NT2/D1 (cell line): ENCODE measurements at regions not wholly inside any gene's neighbourhood (a gene's known extent, or its start where the extent isn't known, plus 50 kb on each side); places are given as distances from the start of the nearest gene placed in this dataset.

Experiments used
- DNase-seq: peaks from one replicate; pipeline ENCODE4 v3.0.0-alpha.2; 2011; ENCODE audit warnings: low read depth, low spot score
- H3K27me3 ChIP-seq: 2 replicates; pipeline ENCODE4 v1.6.0; 2011; ENCODE audit warnings: mild to moderate bottlenecking; ENCODE audit not compliant: insufficient read length, insufficient read depth
- H3K36me3 ChIP-seq: 2 replicates; pipeline ENCODE4 v1.6.1; 2011; ENCODE audit warnings: mild to moderate bottlenecking, low read length, mixed read lengths; ENCODE audit not compliant: insufficient read depth, insufficient read length
- H3K4me1 ChIP-seq: 2 replicates; pipeline ENCODE4 v1.5.1; 2011; ENCODE audit not compliant: insufficient read depth, insufficient read length
- H3K4me3 ChIP-seq: 2 replicates; pipeline ENCODE4 v1.5.1; 2011; ENCODE audit warnings: low read depth; ENCODE audit not compliant: insufficient read length
- H3K9ac ChIP-seq: 2 replicates; pipeline ENCODE4 v1.6.0; 2011; ENCODE audit warnings: low read depth; ENCODE audit not compliant: insufficient read length
- H3K9me3 ChIP-seq: 2 replicates; pipeline ENCODE4 v1.5.1; 2011; ENCODE audit warnings: mild to moderate bottlenecking, low read length; ENCODE audit not compliant: insufficient read depth
- SUZ12 ChIP-seq: IDR thresholded peaks from 2 replicates; pipeline ENCODE4 v1.6.1; 2011; ENCODE audit not compliant: insufficient read length, insufficient read depth; ENCODE audit errors: extremely low read depth
- YY1 ChIP-seq: IDR thresholded peaks from 2 replicates; pipeline ENCODE4 v1.6.1; 2011; ENCODE audit not compliant: insufficient read length, insufficient read depth
- ZNF274 ChIP-seq: IDR thresholded peaks from 2 replicates; pipeline ENCODE4 v1.6.1; 2011; ENCODE audit warnings: mild to moderate bottlenecking, low read depth, low read length

DNA sequence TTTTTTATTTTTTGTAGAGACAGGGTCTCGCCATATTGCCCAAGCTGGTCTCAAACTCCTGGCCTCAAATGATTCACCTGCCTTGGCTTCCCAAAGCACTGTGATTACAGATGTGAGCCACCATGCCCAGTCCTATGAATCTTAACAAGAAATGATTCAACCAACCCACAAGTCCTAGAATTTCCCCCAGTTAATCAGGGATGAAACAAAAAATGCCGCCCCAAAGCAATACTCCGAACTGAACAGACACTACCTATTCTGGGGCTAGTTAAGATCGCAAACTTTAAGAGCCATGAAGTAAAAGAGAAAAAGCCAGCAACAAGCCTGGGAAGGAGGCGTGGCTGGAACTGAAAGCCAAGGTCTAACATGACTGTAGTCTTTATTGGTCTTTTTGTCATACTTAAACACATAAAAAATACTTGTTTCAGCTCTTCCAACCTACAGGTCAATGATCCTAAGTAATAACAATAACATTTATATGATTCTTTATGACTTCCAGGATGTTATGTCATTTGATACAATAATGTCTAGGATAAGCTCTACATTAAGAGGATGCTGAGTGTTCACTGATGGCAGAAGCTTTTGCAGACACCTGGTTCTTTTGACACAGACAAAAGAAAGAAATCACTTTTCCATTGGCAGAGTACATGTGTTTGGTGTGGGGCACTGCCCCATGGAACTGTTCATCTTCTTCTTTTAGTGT, 361.1 kb upstream of the TLE4 start:
- Histone ChIP-seq H3K9ac (no peak overlapping the region), H3K27me3 (no peaks in the 10 kb centered on the region), H3K4me1 (no peaks in the 10 kb centered on the region), H3K9me3 (no peaks in the 10 kb centered on the region), H3K4me3 (no peak overlapping the region), H3K36me3 (no peaks in the 10 kb centered on the region)
- TF ChIP-seq SUZ12, result no peak
- no peak for TF ChIP-seq YY1
- no peak for TF ChIP-seq ZNF274
- DNase-seq, result no peak

DNA sequence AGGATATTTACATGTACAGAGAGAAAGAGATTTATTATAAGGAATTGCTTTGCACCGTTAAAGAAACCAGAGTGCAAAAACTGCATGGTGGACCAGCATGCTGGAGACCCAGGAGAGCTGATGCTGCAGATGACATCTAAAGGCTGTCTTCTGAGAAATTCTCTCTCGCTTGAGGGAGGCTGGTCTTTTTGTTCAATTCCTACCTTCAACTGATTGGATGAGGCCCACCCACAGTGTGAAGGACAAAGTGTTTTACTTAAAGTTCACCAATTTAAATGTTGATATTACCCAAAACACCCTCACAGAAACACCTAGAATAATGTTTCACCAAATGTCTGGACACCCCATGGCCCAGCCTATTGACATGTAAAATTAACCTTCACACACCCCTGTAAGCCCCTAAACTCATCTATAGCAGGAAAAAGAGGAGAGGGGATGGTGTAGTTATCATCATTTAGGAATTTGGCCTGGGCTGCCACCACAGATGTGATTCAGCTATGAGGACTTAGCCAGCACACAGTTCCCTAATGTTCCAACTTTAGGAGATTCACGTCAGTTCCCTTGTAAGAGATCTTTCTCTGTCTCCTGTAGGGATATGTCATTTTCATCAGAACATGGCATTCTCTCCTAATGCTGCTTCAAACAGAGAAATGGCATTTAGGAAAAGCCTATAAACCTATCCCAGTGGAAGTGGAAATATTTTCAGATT, 358.2 kb upstream of the TLE4 start:
- H3K27me3 ChIP-seq, result no peaks in the 10 kb centered on the region
- H3K4me3 ChIP-seq, result no peak overlapping the region
- no peaks in the 10 kb centered on the region for H3K9me3 ChIP-seq
- no peaks in the 10 kb centered on the region for H3K4me1 ChIP-seq
- DNase-seq, result no peak
- H3K9ac ChIP-seq, result no peak overlapping the region
- H3K36me3 ChIP-seq, result no peaks in the 10 kb centered on the region
- no peak for TF ChIP-seq SUZ12
- no peak for TF ChIP-seq YY1
- no peak for TF ChIP-seq ZNF274

DNA sequence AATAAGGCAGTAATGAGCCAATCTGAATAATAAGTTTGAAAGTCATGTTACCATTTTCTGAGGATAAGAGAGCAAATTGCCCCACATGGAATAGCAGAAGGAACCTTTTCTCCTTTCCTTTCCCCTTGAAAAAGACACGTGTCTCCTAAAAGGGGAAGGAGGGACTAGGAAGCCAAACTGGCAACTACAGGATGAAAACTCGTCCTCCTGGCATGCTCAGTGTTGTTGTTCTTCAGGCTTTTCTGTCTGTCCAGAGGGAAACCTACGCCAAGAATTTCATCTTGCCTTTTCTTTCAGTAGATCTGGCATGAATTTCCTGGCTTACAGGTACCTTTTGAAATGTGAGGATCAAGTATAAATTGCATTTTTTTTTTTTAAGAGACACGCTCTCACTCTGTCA, 355.9 kb upstream of the TLE4 start:
- H3K27me3 ChIP-seq, result no peaks in the 10 kb centered on the region
- no peaks in the 10 kb centered on the region for H3K36me3 ChIP-seq
- TF ChIP-seq SUZ12, result no peak
- no peak for TF ChIP-seq ZNF274
- TF ChIP-seq YY1, result no peak
- H3K4me3 ChIP-seq, result no peak overlapping the region
- no peaks in the 10 kb centered on the region for H3K4me1 ChIP-seq
- no peak overlapping the region for H3K9ac ChIP-seq
- DNase-seq, result no peak
- no peaks in the 10 kb centered on the region for H3K9me3 ChIP-seq

DNA sequence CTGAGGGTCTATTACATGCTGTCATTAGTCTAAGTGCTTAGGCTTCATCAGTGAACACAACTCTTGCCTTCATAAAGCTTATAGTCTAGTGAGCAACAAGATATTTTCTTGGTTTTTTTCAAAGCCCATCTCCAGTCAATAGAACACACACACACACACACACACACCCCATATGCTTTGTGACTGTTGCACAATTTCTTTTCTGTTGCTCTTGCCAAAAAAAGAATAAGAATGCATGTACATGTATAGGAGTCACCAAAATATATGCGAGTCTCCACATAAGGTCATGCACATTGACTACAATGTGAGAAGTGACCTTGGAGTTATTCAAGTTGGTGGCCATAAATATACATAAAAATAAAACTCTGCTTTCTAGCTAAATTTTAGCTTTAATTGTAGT, 351.5 kb upstream of the TLE4 start:
- TF ChIP-seq SUZ12 (no peak), ZNF274 (no peak), YY1 (no peak)
- no peaks in the 10 kb centered on the region for H3K27me3 ChIP-seq
- H3K4me1 ChIP-seq, result no peaks in the 10 kb centered on the region
- DNase-seq, result no peak
- H3K9me3 ChIP-seq, result no peaks in the 10 kb centered on the region
- H3K4me3 ChIP-seq, result no peak overlapping the region
- H3K36me3 ChIP-seq, result no peaks in the 10 kb centered on the region
- no peak overlapping the region for H3K9ac ChIP-seq

DNA sequence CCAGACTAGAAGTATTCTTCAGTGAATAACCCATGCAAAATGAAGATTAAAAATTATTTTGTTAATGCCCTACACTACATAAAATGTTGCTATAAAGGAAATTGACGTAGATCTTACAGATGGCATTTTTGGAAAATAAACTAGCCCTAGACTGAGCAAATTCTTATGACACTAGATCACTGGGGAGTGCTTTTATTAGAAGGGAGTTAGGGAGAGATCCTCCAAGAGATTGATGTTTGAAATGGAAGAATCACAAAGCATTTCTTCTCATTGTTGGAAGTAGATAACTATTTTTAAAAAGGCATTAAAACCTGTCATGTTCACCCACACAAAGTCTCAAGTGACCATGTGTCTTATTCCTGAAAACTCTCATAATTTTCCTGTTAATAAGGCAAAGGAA, 351.1 kb upstream of the TLE4 start:
- H3K9me3 ChIP-seq, result no peaks in the 10 kb centered on the region
- no peak overlapping the region for H3K9ac ChIP-seq
- no peak for DNase-seq
- H3K4me1 ChIP-seq, result no peaks in the 10 kb centered on the region
- TF ChIP-seq YY1 (no peak), SUZ12 (no peak), ZNF274 (no peak)
- no peaks in the 10 kb centered on the region for H3K27me3 ChIP-seq
- no peak overlapping the region for H3K4me3 ChIP-seq
- H3K36me3 ChIP-seq, result no peaks in the 10 kb centered on the region

DNA sequence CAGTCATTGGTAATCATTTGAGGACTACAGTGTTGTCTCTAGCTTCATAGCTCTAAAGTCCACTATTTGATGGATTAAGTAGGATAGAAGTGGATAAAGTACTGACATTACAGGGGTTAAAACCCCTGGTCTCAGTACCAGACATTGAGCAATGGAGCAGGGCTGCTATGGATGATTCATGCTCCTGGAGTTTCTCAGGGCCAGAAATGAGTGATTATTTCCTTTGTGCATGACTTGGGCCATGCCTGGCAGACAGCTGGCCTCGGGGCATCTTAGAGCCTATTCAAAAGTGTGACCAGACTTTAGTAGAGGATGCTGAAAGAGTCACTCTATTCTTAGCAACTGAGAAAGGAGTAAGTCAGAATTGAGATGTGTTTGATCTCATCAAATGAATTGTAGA, 350.7 kb upstream of the TLE4 start:
- H3K9ac ChIP-seq, result no peak overlapping the region
- no peaks in the 10 kb centered on the region for H3K27me3 ChIP-seq
- TF ChIP-seq YY1, result no peak
- TF ChIP-seq SUZ12, result no peak
- no peak for TF ChIP-seq ZNF274
- no peaks in the 10 kb centered on the region for H3K4me1 ChIP-seq
- H3K36me3 ChIP-seq, result no peaks in the 10 kb centered on the region
- H3K4me3 ChIP-seq, result no peak overlapping the region
- H3K9me3 ChIP-seq, result no peaks in the 10 kb centered on the region
- no peak for DNase-seq

DNA sequence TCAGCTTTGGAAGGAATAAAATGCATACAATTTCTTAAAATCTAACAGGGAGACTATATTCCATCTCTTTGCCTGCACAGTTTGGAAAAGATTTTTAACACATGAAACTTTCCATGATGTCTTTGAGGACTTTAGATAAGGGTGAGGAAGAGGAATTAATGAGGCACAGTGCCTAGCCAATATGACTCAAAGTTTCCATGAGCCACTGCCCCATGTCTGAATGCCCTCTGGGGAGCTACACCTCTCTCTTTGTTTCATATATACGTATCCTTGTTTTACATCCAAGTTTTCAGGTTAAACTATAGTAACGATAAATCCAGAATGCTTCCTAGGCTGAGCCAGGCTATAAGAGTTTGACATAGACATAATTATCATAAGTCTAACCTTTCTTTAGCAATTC, 349.3 kb upstream of the TLE4 start:
- Histone ChIP-seq H3K4me3 (no peak overlapping the region), H3K9me3 (no peaks in the 10 kb centered on the region), H3K9ac (no peak overlapping the region), H3K4me1 (no peaks in the 10 kb centered on the region), H3K27me3 (no peaks in the 10 kb centered on the region), H3K36me3 (no peaks in the 10 kb centered on the region)
- no peak for DNase-seq
- no peak for TF ChIP-seq SUZ12
- no peak for TF ChIP-seq ZNF274
- TF ChIP-seq YY1, result no peak
